Effector memory CD4-positive, alpha-beta T cell (primary cell): ENCODE measurements at regions not wholly inside any gene's neighbourhood (a gene's known extent, or its start where the extent isn't known, plus 50 kb on each side); places are given as distances from the start of the nearest gene placed in this dataset.

ENCODE experiments used
- DNase-seq, 3 donors: peaks; one replicate each; pipeline ENCODE4 v3.0.0-alpha.2; 2020
- H3K27ac ChIP-seq: 2 replicates; pipeline ENCODE4 v1.7.0; 2013; ENCODE audit warnings: mild to moderate bottlenecking, low read length, moderate library complexity; ENCODE audit not compliant: insufficient read depth, poor library complexity, severe bottlenecking
- H3K27me3 ChIP-seq: replicated peaks from 2 replicates; pipeline ENCODE4 v1.7.0; 2013; ENCODE audit warnings: mild to moderate bottlenecking, low read length; ENCODE audit not compliant: insufficient read depth, control insufficient read depth, poor library complexity, severe bottlenecking
- H3K36me3 ChIP-seq: 2 replicates; pipeline ENCODE4 v1.7.0; 2013; ENCODE audit warnings: mild to moderate bottlenecking, low read length, moderate library complexity; ENCODE audit not compliant: control insufficient read depth, insufficient read depth
- H3K4me1 ChIP-seq: 2 replicates; pipeline ENCODE4 v1.7.0; 2013; ENCODE audit warnings: low read length, mild to moderate bottlenecking; ENCODE audit not compliant: control insufficient read depth, insufficient read depth, poor library complexity, severe bottlenecking
- H3K4me3 ChIP-seq: 2 replicates; pipeline ENCODE4 v1.7.0; 2013; ENCODE audit warnings: low read length, low read depth, mild to moderate bottlenecking; ENCODE audit not compliant: insufficient read depth, poor library complexity, severe bottlenecking
- H3K9me3 ChIP-seq: 2 replicates; pipeline ENCODE4 v1.7.0; 2013; ENCODE audit warnings: mild to moderate bottlenecking, low read length, moderate library complexity; ENCODE audit not compliant: control insufficient read depth

DNA sequence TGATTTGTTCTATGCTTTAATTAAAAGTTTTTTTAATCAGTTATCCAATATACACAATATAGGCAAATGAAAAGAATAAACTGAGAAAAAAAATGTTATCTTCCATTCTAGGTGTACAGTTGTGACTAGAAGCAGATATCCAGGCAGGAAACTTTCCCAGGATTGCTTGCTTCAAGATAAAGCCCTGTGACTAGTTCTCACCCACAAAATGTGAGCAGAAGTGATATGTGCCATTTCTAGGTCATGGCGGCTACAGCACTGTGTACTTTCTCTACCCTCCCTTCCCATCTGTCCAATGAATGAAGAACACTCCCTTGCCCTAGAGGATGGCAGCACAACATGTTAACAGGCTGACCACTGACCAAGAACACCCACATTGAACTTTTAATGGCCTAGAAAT is 110.5 kb upstream of the STT3B start:
- H3K36me3 ChIP-seq, result no peaks in the 10 kb centered on the region
- DNase-seq, result no peak
- peaks cover 4% of the 10 kb centered on the region for H3K4me1 ChIP-seq
- H3K27me3 ChIP-seq, result no peaks in the 10 kb centered on the region
- no peak overlapping the region for H3K27ac ChIP-seq
- no peaks in the 10 kb centered on the region for H3K9me3 ChIP-seq
- H3K4me3 ChIP-seq, result no peak overlapping the region

DNA sequence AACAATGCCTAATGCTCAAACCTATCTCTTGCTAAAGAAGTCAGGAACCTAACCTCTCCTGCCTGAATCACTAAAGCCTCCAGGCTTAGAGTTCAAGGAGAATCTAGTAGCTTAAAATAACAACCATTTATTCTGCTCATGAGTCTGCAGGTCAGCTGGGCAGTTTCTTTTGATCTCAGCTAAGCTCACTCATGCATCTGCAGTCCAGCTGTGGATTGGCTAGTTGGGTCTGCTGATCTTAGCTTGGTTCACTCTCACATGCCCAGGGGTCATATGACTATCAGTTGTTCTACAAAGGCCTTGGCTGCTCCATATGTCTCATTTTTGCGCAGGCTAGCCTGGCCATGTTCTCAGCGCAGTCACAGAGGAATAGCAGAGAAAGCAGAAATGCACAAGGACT is 109.2 kb upstream of the STT3B start:
- Histone ChIP-seq H3K4me1 (peaks cover 4% of the 10 kb centered on the region), H3K27ac (no peak overlapping the region), H3K9me3 (no peaks in the 10 kb centered on the region), H3K36me3 (no peaks in the 10 kb centered on the region), H3K27me3 (no peaks in the 10 kb centered on the region), H3K4me3 (no peak overlapping the region)
- DNase-seq, result no peak

DNA sequence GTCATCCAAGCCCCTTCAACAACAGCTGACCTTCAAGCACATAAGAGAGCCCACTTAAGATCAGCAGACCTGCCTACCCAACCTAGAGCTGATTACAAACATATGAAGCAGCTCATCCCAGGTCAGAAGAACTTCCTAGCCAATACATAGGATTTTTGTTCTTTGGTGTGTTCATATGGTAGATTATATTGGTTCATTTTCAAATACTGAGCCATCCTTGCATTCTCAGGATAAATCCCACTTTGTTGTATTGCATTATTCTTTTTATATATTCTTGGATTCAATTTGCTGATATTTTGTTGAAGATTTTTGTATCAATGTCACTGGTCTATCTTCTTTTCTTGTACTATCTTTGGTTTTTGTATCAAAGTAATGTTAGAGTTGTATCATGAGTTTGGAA is 107.3 kb upstream of the STT3B start:
- H3K9me3 ChIP-seq, result no peaks in the 10 kb centered on the region
- no peaks in the 10 kb centered on the region for H3K27me3 ChIP-seq
- H3K4me3 ChIP-seq, result no peak overlapping the region
- no peak overlapping the region for H3K27ac ChIP-seq
- H3K4me1 ChIP-seq, result peaks cover 4% of the 10 kb centered on the region
- no peaks in the 10 kb centered on the region for H3K36me3 ChIP-seq
- no peak for DNase-seq

DNA sequence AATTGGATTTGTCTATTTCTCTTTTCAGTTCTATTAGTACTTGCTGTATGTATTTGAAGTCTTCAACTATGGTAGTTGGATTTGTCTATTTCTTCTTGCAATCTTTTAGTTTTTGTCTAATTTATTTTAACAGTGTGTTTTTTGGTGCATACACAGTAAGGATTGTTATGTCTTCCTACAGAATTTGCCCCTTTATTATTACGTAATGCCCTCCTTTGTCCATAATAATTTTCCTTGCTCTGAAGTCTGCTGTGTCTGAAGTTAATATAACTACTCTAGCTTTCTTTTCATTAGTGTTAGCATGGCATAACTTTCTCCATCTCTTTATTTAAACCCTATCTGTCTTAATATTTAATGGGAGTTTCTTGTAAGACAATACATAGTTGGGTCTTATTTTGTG is 105.1 kb upstream of the STT3B start:
- DNase-seq, result no peak
- H3K4me1 ChIP-seq, result no peaks in the 10 kb centered on the region
- H3K4me3 ChIP-seq, result no peak overlapping the region
- H3K27ac ChIP-seq, result no peak overlapping the region
- H3K27me3 ChIP-seq, result no peaks in the 10 kb centered on the region
- no peaks in the 10 kb centered on the region for H3K9me3 ChIP-seq
- no peaks in the 10 kb centered on the region for H3K36me3 ChIP-seq

DNA sequence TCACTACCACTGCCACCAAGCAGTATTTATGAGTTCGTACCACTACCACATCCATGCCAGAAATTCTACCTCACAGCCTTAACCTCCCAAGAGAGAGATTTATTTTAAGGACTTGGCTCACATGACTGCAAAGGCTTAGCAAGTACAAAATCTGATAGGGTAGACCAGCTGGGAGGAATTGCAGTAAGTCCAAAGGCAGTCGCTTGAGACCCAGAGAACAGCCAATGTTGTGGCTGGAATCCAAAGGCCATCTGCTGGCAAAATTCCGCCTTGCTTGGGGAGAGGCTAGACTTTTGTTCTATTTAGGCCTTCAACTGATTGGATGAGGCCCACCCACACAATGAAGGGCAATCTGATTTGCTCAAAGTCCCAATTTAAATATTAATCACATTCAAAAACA is 101.4 kb upstream of the STT3B start:
- no peak for DNase-seq
- H3K9me3 ChIP-seq, result no peaks in the 10 kb centered on the region
- no peaks in the 10 kb centered on the region for H3K4me1 ChIP-seq

DNA sequence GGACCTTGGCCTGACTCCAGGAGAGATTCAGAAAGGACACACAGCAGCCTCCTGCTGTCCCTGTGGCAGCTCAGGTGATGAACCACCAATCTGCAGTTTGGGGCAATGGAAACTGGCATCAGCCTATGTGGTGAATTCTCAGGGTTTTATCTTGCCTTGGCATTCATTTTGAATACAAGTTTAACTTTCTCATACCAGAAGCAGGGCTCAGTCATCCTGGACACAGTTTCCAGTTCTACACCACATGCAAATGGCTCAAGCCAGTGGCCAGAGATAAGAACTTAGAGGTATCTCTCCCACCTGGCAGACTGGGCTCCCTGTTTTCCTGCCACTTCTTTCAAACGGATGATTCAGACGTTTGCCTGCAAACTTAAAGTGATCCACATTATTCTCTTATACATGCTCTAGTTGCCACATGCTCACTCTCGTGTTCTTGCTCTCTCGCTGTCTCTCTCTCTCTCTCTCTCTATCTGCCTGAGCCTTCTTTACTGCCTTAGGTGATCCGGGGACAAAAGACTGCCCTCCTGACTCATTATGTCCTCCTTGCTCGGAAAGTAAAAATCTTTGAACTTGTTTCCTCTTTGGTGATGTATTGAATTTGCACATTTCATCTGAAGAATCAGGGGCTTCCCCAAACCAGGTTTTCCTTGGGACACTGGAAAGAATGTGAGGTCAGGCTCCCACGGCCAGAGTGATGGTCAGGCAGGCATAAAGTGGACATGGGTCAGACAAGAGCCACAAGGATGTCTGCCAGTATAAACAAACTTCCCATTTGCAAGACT is 99.6 kb upstream of the STT3B start:
- Histone ChIP-seq H3K27ac (no peak overlapping the region), H3K9me3 (peaks cover 6% of the 10 kb centered on the region), H3K4me3 (no peak overlapping the region), H3K27me3 (no peaks in the 10 kb centered on the region), H3K36me3 (no peaks in the 10 kb centered on the region), H3K4me1 (no peaks in the 10 kb centered on the region)
- no peak for DNase-seq

More for the DNA sequence above, 101.4 kb upstream of the STT3B start:
- Histone ChIP-seq H3K4me3 (no peak overlapping the region), H3K27me3 (no peaks in the 10 kb centered on the region), H3K36me3 (no peaks in the 10 kb centered on the region), H3K27ac (no peak overlapping the region)

DNA sequence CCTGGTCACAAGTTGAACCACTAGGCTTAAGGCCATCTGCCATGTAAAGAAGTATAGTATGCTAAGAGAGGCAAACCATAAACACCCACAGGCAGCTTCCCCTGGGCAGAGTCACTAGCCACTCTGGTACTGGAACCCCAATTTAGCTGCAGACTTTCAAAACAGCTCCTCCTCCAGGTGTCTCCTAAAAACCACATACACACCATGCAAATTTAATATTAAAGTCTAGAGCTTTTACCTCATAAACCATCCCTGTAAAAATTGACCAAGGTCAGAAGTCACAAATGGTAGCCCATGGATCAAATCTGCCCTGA is 99.1 kb upstream of the STT3B start:
- DNase-seq, result no peak
- Histone ChIP-seq H3K4me1 (no peaks in the 10 kb centered on the region), H3K4me3 (no peak overlapping the region), H3K9me3 (peaks cover 6% of the 10 kb centered on the region), H3K36me3 (no peaks in the 10 kb centered on the region), H3K27me3 (no peaks in the 10 kb centered on the region), H3K27ac (no peak overlapping the region)

DNA sequence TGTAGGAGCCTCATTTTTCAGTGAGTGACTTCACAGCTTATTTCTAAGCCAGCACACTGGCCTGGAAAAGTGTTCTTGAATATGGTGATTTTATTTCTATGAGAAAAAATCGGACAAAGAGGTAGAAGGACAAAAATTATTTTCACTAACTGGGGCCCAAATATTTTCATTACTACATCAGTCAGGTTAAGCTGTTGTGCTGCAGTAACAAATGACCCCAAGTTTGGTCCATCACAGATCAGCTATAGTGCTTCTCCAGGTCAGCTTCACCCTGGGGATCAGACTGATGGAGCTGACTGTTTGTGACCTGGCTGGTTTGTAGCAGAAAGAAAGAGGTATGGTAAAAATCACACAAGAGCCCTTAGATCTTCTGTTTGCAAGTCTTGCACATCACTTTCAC is 97.9 kb upstream of the STT3B start:
- no peaks in the 10 kb centered on the region for H3K36me3 ChIP-seq
- H3K4me1 ChIP-seq, result no peaks in the 10 kb centered on the region
- DNase-seq, result no peak

DNA sequence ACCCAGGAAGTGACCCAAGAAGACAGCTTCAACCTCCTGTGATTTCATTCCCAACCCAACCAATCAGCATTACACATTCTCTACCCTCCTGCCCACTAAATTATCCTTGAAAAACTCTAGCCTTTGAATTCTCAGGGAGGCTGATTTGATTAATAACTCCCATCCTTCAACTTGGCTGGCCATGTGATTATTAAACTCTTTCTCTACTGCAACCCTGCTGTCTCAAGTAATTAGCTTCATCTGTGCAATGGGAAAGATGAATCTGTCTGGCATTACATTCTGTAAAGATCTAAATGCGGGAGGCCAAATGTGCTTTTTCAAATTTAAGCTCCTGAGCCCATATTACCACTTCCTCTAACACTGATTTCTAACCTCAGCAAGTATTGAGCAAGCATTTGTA is 95.9 kb upstream of the STT3B start:
- no peaks in the 10 kb centered on the region for H3K36me3 ChIP-seq
- DNase-seq, result no peak
- H3K4me3 ChIP-seq, result no peak overlapping the region
- H3K4me1 ChIP-seq, result no peaks in the 10 kb centered on the region
- H3K9me3 ChIP-seq, result peaks cover 6% of the 10 kb centered on the region
- H3K27me3 ChIP-seq, result no peaks in the 10 kb centered on the region
- no peak overlapping the region for H3K27ac ChIP-seq

More for the DNA sequence above, 97.9 kb upstream of the STT3B start:
- peaks cover 6% of the 10 kb centered on the region for H3K9me3 ChIP-seq
- no peak overlapping the region for H3K4me3 ChIP-seq
- H3K27me3 ChIP-seq, result no peaks in the 10 kb centered on the region
- H3K27ac ChIP-seq, result no peak overlapping the region

DNA sequence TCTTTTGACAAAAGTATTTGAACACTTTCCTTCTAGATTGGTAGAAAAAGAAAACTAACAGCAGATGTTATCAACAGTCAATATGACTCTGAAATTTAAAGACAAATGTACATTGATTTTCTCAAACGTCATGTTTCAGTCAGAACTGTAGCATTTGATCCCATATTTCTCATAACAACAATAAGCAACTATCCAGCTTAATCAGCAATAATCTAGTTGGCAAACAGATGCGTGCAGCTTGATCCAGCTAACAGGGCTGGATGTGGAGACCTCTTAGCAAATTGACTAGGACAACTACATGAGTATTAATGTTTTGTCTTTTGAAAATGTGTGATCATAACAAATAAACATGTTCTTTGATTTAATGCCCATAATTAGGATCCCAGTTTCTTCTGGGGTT is 94.0 kb upstream of the STT3B start:
- Histone ChIP-seq H3K27me3 (no peaks in the 10 kb centered on the region), H3K4me3 (no peak overlapping the region), H3K36me3 (no peaks in the 10 kb centered on the region), H3K4me1 (no peaks in the 10 kb centered on the region), H3K27ac (no peak overlapping the region), H3K9me3 (peaks cover 6% of the 10 kb centered on the region)
- no peak for DNase-seq
